AG09319 (cell line): ENCODE measurements at regions not wholly inside any gene's neighbourhood (a gene's known extent, or its start where the extent isn't known, plus 50 kb on each side); places are given as distances from the start of the nearest gene placed in this dataset.

Experiments
- DNase-seq: peaks from one replicate; pipeline ENCODE4 v3.0.0-alpha.2; 2010; ENCODE audit warnings: low read depth; ENCODE audit errors: extremely low read depth
- CTCF ChIP-seq: IDR thresholded peaks from 2 replicates; pipeline ENCODE4 v1.5.1; 2011; ENCODE audit warnings: low read depth, mild to moderate bottlenecking, inconsistent platforms, low read length, moderate library complexity

- no peak for DNase-seq
- TF ChIP-seq CTCF = no peak
These were observed 77.3 kb upstream of the KCNJ15 start for GRCh38 chr21:38179511-38179910.

- no peak for TF ChIP-seq CTCF
- no peak for DNase-seq
These were observed 75.7 kb upstream of the KCNJ15 start for GRCh38 chr21:38181096-38181495.

GRCh38 chr21:38182370-38182985, 74.3 kb upstream of the KCNJ15 start:
- no peak for DNase-seq
- TF ChIP-seq CTCF = no peak

GRCh38 chr21:38183961-38184360, 72.8 kb upstream of the KCNJ15 start:
- TF ChIP-seq CTCF = no peak
- no peak for DNase-seq

- TF ChIP-seq CTCF = no peak
- DNase-seq = no peak
These were observed 70.0 kb upstream of the KCNJ15 start for GRCh38 chr21:38186661-38187270.

- no peak for TF ChIP-seq CTCF
- DNase-seq = no peak
These were observed 68.8 kb upstream of the KCNJ15 start for GRCh38 chr21:38188037-38188436.

GRCh38 chr21:38196036-38196435, 60.8 kb upstream of the KCNJ15 start:
- DNase-seq = no peak
- no peak for TF ChIP-seq CTCF
